Liver (tissue), 3 donors: ENCODE measurements at regions not wholly inside any gene's neighbourhood (a gene's known extent, or its start where the extent isn't known, plus 50 kb on each side); places are given as distances from the start of the nearest gene placed in this dataset.

Experiments used
- CTCF ChIP-seq: fragments of 150-350 bp; IDR thresholded peaks from 2 replicates; pipeline ENCODE4 v1.5.1; 2017; ENCODE audit warnings: improper control_type of control experiment, low read depth, low read length; ENCODE audit not compliant: missing input control
- GABPA ChIP-seq, 2 donors: IDR thresholded peaks in 1 of 2; conservative IDR thresholded peaks in 1 of 2; 2 replicates each; pipeline ENCODE4 v1.6.1; 2016; ENCODE audit warnings: antibody characterized with exemption in 2 of 2, mild to moderate bottlenecking in 1 of 2, moderate library complexity in 1 of 2
- RXRA ChIP-seq, 2 donors: IDR thresholded peaks; 2 replicates each; pipeline ENCODE4 v1.6.1; 2017 to 2018; ENCODE audit warnings: antibody characterized with exemption in 2 of 2, mild to moderate bottlenecking in 1 of 2
- SP1 ChIP-seq: IDR thresholded peaks from 2 replicates; pipeline ENCODE4 v1.6.1; 2018; ENCODE audit warnings: antibody characterized with exemption, mild to moderate bottlenecking
- TAF1 ChIP-seq: conservative IDR thresholded peaks from 2 replicates; pipeline ENCODE4 v1.6.1; 2016; ENCODE audit warnings: antibody characterized with exemption, mild to moderate bottlenecking
- YY1 ChIP-seq: IDR thresholded peaks from 2 replicates; pipeline ENCODE4 v1.6.1; 2016; ENCODE audit warnings: antibody characterized with exemption, mild to moderate bottlenecking
- ZBTB33 ChIP-seq: IDR thresholded peaks from 2 replicates; pipeline ENCODE4 v1.6.1; 2016; ENCODE audit warnings: antibody characterized with exemption
- donor health status: healthy.
- donor health status: healthy.

GRCh38 chr15:98523912-98524662 lies 124.3 kb upstream of the IGF1R start:
- no peak for TF ChIP-seq CTCF
- no peak for TF ChIP-seq GABPA (IDR thresholded peaks at IDR 0.05 in 1 of 2, conservative IDR thresholded peaks at IDR 0.05 in 1 of 2)
- no peak for TF ChIP-seq ZBTB33
- no peak for TF ChIP-seq RXRA (IDR thresholded peaks at IDR 0.05)
- no peak for TF ChIP-seq SP1
- no peak for TF ChIP-seq YY1
- TF ChIP-seq TAF1, result no peak
